GM18511 (cell line): ENCODE measurements at regions not wholly inside any gene's neighbourhood (a gene's known extent, or its start where the extent isn't known, plus 50 kb on each side); places are given as distances from the start of the nearest gene placed in this dataset.

Source experiments
- ATAC-seq: cut with Tn5 transposase; IDR thresholded peaks from one replicate; pipeline ENCODE4 v1.9.1; 2021; ENCODE audit warnings: mild to moderate bottlenecking, moderate library complexity; ENCODE audit not compliant: unreplicated experiment

DNA sequence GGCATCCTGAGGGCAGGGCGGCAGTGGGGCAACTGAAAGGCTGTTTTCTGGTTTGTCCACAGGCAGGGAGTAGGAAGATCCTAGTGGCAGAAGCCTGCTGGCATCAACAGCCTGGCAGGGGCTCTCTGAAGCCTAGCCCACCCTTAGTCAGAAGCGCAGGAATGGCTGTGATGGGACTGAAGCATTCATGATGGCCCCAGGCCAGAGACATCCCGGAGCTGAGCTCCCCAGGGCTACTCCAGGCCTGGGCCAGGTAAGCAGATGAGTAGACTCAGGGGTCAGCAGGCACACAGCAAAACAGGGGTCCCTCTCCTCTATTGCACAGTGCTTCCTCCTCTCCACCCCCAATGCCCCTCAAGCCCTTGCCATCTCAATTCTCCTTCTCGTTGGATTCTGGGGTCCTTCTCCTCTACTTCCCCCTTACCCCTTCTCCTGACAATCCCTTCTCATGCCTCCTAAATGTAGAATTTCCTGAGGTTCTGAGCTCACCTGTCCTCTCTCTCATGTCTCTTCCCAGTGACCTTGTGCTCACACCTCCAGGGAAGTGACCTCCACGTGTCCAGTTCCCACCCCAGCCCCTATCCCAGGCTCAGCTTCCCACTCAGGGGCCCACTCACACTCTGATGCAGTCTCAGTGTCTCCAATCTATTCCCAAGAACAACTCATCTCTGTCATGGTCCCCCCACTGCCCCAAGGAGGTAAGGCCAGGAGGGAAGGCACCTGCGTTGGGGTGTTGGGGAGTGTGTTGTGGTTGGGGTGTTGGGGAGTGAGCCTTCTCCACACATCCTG is 158.7 kb upstream of the ZNF507 start:
- ATAC-seq: no peak

DNA sequence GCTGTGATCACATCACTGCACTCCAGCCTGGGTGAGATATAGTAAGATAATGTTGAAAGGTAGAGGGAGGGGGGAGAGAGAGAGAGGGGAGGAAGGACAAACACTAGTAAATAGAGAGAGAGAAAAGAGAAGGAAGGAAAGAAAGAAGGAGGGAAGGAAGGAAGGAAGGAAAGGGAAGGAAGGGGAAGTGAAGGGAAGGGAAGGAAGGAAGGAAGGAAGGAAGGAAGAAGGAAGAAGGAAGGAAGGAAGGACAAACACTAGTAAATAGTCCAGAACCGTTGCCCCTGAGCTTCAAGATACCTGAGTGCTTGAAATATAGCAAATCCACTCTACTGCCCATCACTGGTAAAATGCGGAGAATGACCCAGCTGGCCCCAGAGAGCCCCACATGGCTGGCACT is 156.5 kb upstream of the ZNF507 start:
- ATAC-seq: no peak

DNA sequence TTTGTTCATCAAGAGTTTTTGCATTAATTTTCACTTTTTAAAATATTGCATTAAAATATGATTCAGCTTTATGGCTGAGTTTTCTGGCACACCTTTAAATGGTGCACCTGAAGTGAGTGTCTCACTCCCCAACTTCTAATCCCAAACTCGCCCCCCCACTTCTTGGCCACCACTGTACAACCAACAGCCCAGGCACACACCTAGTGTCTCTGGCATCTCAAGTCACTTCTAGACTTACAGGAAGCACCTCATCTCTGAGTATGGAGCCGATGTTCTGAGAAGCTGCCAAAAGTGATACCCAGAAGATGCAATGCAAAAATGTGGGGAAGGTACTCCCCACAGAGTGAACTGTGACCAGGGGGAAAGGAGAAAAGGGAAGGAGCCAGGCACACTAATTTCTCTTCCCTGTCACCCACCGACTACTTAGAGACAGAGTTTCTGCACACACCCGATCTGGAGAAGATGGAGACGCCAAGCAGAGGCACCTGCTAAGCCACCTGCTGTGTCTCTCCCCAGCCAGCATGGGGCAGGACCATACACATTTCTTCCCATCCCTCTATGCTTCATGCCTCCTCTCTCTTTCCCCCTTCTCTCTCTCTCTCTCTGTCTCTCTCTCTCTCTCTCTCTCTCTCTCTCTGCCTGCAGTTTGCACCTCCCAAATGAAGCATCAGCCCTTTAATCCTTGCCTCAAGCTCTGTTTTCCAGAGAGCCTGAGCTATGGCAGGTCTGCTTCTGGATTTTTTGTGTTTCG is 155.3 kb upstream of the ZNF507 start:
- no peak for ATAC-seq

DNA sequence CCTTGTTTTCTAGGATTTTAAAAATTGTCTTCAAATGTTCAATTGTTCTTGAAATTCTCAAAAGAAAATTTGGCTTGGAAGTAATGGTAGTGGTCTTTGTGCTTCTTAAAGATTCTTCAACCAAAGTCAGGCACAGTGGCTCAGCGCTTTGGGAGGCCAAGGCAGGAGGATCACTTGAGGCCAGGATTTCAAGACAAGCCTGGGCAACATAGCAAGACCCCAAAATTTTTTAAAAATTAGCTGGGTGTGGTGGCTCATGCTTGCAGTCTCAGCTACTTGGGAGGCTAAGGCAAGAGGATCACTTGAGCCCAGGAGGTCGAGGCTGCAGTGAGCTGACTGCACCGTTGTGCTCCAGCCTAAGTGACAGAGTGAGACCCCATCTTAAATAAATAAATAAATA is 153.5 kb upstream of the ZNF507 start:
- ATAC-seq: no peak

DNA sequence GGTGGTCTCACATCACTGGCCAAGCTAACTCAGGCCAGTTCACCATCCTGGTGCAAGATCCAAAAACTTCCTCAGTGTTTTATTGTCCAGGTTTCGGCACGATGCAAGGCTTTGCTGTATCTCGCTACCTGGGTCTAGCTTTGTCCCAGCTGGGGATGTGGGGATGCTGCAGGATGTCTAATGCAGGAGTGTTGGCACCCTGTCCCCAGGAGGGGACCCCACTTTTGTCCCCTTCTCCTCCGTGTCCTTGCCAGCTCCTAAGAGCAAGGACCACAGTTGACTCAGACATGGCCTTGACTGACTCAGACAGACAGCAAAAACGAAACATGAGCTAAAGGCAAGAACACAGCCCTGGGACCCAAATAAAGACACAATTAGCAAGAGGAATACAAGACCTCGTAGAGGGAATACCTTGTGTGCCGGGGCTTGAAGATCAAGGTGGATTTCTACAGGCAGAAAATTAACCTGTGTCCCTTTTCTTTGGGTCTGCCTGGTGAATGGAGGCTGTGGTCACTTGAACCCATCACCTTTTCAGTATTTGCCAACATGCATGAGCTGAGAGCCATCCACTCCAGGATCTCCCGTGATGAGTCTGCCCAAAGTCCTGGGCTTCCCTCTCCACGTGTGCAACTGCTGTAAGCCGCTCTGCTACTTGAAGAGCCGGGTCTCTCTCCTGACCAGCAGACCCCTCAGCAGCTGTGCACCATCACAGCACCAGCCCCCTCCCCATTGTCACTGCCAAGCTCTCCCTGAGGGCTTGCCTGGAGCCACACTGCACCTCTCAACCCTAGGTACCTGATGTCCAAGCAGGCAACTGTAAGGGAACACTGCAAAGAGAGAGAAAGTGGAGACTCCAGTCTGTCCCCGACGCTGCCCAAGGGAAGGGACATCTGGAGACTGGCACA is 149.5 kb upstream of the ZNF507 start:
- no peak for ATAC-seq

DNA sequence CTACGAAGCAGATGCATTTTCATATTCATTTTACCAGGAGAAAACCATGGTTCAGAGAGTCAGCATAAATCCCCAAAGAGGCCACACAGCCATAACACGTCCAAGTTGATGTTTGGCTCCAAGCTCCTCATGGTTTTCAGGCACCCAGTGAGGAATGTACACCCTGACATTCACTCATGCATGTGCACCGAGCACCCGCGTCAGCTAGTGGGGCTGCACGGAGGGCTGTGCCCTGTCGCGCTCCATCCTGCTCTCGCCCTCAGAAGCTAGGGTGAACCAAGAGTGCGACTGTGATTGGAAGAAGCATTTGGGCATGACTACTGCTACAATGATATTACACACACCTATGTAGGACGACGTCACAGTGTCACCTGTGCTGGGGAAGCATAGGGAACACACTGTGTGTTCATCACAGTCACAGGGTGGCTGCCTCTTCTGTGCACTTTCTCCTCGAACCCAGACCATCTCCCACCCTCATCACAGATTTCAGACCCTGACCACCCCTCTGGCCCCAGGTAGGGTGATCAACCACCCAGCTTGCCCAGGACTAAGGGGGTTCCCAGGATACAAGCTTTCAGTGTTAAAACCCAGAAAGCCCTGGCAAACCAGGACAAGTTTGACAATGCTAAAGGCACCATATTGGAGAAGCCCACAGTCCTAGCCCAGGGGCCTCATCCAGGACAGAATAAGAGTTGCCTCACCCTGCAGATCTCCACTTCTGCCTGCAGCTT is 148.6 kb upstream of the ZNF507 start:
- ATAC-seq: no peak

DNA sequence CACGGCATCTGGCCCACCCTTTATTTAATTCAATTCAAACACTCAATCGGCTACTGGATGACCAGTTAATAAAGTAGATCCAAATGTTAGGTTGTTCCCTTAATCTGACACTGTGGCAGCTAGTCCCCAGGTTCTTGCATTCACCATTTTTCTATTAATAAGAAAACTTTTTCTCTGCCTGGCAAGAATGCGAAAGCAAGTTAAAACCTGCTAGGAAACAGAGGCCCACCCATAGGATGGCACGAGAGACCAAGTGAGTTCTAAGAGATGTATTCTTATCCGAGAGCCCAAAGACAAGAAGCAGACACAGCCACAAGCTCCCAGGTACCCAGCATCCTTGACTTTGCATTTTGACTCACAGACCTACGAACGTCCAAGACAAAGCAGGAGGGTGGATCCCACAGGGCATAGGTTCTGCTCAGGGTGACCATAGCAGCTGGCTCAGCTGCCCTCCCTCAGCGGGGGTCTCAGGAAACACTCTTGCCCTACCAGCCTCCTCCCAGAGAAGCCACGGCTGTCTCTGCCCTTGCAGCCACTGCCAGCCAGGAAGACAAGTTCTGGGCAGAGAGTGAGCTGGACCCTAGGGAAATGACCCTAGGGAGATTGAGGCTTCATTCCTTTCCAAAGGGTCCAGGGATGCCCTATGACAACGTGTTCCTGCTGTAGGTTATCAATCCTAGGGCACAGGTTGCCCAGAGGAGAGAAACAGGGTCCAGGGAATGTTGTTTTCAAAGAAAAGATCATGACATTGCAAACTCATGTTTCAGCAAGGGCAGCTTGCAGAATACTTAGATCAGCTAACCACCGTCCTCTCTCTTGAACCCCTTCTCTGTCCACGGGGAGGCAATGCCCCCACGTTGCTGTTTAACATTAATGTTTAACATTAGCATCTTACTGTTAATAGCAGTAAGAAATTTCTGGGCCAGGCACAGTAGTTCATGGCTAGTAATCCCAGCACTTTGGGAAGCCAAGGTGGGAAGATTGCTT is 147.2 kb upstream of the ZNF507 start:
- ATAC-seq: no peak

DNA sequence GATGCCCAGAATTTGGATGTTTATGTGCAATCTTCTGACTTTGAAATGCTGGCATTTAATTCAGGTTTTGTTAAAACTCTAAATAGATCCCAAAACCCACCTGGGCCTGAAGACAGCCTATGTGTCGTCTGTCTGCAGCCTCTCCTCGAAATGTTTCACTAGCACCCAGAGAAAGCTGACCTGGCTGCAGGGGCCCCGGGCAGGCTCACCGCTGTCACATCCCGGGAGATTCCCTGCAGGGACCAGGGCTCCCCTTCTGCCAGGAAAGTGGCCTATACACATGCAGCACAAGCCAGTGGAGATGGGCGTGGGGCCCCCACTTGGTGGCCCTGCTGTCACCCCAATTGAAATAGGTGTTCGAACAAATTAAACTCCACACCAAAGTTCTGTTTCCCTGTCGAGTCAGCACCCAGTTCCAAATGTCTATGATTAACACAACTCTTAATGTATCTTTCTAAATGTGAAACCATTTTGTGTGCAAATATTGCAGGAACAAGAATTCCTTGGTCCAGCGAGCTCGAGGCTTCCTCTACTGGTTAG is 145.8 kb upstream of the ZNF507 start:
- ATAC-seq: no peak

DNA sequence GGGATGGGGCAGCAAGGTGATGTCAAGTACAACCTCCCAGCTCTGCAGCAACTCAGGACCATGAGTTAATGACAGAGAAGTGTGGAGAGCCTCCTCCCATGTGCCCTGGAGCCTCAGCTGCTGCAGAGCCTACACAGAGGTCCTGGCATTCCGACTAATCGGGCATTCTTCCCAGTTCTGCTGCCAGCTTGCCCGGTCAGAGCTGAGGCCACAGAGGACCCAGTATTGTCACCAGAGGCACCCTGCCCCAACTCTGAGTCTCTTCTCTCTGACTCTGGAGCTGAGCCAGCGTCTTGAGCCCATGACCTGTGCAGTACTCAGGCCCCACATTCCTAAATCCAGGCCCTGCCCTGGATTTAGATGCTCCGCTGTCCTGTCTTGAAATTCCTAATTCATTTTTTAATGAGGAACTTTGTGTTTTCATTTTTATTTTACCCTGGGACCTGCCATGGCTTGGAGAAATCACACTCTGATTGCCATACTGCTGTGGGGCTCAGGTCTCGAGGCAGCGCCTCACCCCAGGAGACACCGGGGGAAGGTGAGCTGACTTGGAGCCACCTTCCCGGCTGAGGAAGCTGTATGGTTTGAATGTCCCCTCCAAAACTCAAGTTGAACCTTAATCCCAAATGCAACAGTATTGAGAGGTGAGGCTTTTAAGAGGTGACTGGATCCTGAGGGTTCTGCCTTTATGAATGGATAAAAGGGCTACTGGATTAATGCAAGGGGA is 144.9 kb upstream of the ZNF507 start:
- ATAC-seq: no peak

DNA sequence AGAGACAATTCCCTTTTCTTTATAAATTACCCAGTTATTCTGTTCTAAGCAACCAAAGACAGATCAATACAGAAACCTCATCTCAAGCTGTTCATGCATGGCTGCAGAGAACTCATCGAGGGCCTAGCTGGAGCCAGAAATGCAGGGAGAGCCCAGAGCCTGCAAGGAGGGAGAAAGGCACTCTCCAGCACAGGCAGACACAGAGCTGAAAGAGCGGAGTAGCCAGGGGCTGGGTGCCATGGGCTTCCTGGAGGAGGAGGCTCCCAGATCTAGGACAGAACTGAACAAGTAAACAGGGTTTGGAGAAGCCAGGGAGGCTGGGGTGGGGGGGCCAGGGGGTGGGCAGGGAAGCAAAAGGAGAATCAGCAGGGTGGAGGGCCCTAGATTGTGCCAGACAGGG is 144.2 kb upstream of the ZNF507 start:
- no peak for ATAC-seq

DNA sequence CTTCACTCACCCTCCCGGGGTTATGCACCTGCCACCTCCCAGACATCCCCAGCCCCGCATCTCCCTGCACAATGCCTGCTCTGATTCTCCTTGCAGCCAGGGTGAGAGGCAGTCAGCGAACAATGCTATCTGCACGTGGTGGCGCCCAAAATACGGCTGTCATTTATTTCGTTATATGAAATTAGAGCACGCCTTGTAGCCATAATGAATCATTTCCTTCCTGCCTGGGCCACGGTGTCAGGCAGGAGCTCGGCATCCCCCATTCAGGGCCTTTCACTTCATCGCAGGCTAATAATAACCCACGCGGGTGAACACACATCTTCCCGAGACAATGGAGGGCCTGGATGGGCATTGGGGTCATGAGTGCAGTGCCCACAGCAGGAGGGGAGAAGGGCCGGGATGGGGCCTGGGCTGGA is 143.8 kb upstream of the ZNF507 start:
- ATAC-seq: no peak

DNA sequence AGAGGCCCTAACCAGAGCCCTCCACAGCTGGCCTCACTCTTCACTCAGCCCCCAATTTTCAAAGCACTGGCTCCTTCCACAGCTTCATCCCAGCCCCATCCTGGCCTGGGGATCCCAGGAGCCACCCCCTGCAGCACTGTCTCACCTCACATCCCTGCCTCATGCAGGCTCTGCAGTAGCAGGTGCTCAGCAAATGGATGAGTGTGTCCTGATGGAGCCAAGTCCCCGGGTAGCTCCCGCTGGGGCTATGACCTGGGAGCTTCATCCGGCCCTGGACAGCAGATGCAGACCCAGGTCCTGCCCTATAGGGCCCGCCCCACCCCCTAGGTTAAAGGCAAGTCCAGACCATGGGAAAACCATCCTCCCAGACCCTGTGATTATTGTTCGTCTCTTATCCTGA is 143.2 kb upstream of the ZNF507 start:
- ATAC-seq: no peak

DNA sequence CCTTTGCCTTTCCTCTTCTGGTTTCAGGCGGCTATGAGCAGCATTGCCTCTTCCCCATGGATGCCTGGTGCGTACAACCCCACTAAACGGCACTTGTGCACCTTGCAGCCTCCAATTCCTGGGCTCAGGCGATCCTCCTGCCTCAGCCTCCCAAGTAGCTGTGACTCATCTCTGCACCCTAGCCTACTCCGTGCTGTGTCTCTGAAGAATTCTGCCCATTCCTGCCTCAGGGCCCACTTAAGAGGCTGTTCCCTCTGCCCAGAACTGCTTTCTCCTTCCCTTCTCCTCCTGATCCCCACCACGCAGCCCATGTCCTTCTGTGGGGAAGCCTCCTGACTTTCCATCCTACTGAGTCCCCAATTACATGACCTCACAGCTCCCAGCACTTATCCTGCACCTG is 142.2 kb upstream of the ZNF507 start:
- ATAC-seq: no peak

DNA sequence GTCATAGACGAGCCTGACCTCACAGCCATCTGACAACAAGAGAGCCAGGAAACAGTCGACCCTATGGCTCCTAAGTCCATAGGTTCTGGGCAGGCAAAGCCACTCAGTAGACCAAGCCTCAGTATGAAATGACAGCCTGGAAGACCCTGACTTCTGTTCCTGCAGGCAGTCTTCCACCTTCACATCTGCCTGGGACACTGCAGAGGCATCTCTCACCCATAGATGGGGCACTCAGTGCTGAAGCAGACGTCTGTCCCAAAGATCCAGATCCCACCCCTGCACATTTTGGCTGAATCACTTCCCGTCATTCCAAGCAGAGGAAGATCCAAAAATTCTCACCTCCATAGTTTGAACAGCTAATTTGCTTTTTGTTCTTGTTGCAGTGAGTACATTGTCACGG is 139.3 kb upstream of the ZNF507 start:
- ATAC-seq: no peak

DNA sequence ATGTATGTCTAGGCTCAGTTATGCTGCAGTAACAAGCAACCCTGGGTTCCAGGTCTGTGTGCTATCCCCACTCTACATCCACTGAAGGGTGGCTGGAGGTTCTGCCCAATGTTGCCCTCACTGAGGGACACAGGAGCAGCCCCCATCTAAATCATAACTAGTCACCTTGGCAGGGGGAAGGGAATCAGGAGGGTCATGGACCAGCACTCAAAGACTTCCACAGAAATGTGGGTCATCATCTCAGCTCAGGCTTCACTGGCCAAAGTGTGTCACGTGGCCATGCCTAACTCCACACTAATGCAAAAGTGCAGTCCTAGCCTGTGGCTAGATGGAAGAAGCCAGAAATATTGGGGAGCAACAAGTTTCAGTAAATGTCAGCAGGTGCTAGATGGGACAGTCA is 137.3 kb upstream of the ZNF507 start:
- no peak for ATAC-seq

DNA sequence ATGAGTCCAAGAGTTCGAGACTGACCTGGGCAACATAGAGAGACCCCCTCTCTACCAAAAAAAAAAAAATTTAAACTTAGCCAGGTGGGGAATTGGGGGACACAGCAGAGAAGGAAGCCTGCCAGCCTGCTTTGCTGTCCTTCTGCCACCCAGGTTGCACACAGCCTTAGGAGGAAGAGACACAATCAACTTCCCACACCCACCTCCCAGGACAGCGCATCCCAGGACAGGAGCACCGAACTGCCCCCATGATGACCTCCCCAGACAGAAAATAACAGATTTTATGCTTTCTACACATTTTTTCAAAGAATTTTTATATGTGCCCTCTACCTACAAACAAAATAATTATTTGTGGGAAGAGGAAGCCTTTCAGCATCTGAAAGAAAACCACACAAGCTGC is 126.0 kb upstream of the ZNF507 start:
- ATAC-seq: no peak

DNA sequence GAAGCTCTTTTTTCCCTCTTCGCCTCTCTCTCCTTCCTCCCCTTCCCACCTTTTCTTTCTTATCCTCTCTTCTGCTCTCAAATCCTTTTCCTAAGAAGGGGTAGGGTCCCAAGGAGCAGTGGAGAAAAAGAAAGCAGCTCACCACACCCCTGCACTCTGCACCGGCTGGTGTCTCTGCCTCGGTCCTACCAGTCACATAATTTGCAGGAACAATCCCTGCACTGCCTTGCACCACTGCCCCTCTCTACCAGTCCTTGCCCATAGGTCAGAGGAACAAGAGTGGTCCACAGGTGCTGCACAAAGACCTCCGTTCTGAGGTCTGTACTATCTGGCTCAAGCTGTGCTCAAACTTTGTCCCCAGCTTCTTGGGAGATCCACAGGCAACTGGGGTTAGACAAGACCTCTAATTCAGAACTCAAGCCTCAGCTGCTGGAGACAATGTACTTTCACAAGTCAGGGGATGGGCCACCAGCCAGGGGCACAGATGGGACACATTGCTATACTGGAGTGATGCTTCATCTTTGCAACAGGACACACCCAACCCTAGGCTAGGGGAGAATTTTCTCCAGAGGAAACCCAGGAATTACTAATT is 125.4 kb upstream of the ZNF507 start:
- ATAC-seq: no peak

DNA sequence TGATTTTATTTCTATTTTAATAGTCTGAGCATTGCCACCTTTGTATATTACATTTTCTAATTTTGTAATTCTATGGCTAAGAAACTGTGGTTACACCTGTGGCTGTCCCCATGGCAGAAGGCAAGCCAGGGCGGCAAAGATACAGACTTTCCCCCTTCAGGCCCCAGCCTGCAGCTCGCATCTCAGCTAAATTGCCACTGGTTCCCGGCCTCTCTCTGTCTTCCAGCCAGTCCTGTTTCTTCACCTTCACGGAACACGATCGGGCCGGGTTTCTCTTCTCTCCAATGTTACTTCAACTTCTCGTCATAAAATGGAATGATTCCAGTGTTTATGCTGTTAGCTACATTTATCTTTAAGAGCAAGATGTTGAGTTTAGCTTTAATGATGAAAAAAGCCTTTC is 124.5 kb upstream of the ZNF507 start:
- no peak for ATAC-seq
